Peyer's patch (tissue), 4 donors: ENCODE measurements at regions not wholly inside any gene's neighbourhood (a gene's known extent, or its start where the extent isn't known, plus 50 kb on each side); places are given as distances from the start of the nearest gene placed in this dataset.

Source experiments
- DNase-seq, 3 donors: peaks; one replicate each; pipeline ENCODE4 v3.0.0-alpha.2; 2017 to 2019
- H3K27ac ChIP-seq, 4 donors: fragments of 200-600 bp; sonication (generic); one replicate each; pipeline ENCODE4 v1.5.1; 2016 to 2019
- H3K27me3 ChIP-seq, 2 donors: fragments of 200-600 bp; sonication (generic); one replicate each; pipeline ENCODE4 v1.5.1; 2019
- H3K36me3 ChIP-seq, 3 donors: fragments of 200-600 bp; sonication (generic); one replicate each; pipeline ENCODE4 v1.5.1; 2016 to 2019
- H3K4me1 ChIP-seq, 4 donors: fragments of 200-600 bp; sonication (generic); one replicate each; pipeline ENCODE4 v1.5.1; 2016 to 2019
- H3K4me3 ChIP-seq, 4 donors: fragments of 200-600 bp; sonication (generic); 1 replicate in 3 of 4; 2 replicates in 1 of 4; pipeline ENCODE4 v1.5.1; 2016 to 2019; ENCODE audit warnings: mild to moderate bottlenecking in 1 of 4
- H3K9me3 ChIP-seq, 4 donors: fragments of 200-600 bp; sonication (generic); one replicate each; pipeline ENCODE4 v1.5.1; 2016 to 2019; ENCODE audit warnings: mild to moderate bottlenecking in 1 of 4
- CTCF ChIP-seq, 6 experiments: fragments of 450-650 bp in 4 of 6; fragments of 200-600 bp in 2 of 6; sonication (generic) in 1 of 6; IDR thresholded peaks; one replicate each; pipeline ENCODE4 v1.5.1; 2017 to 2019; ENCODE audit warnings: antibody characterized with exemption in 6 of 6, mild to moderate bottlenecking in 3 of 6, moderate library complexity in 1 of 6
- POLR2A ChIP-seq, 2 donors: fragments of 450-650 bp; IDR thresholded peaks; one replicate each; pipeline ENCODE4 v1.5.1; 2017; ENCODE audit warnings: antibody characterized with exemption in 2 of 2, mild to moderate bottlenecking in 2 of 2, moderate library complexity in 2 of 2

- H3K27ac ChIP-seq: no peak overlapping the region
- TF ChIP-seq POLR2A (IDR thresholded peaks at IDR 0.05): no peak
- no peak for TF ChIP-seq CTCF (IDR thresholded peaks at IDR 0.05)
- no peak for DNase-seq
- H3K9me3 ChIP-seq: no peaks in the 10 kb centered on the region
- no peaks in the 10 kb centered on the region for H3K4me1 ChIP-seq
- H3K36me3 ChIP-seq: no peaks in the 10 kb centered on the region
- no peak overlapping the region for H3K4me3 ChIP-seq
- no peaks in the 10 kb centered on the region for H3K27me3 ChIP-seq
Measured at GRCh38 chr11:127115844-127116243, 115.3 kb upstream of the KIRREL3 start.

GRCh38 chr11:127114035-127114434 is 113.5 kb upstream of the KIRREL3 start:
- Histone ChIP-seq H3K9me3 (no peaks in the 10 kb centered on the region), H3K27ac (no peak overlapping the region), H3K4me3 (no peak overlapping the region), H3K27me3 (no peaks in the 10 kb centered on the region), H3K4me1 (no peaks in the 10 kb centered on the region), H3K36me3 (no peaks in the 10 kb centered on the region)
- no peak for TF ChIP-seq POLR2A (IDR thresholded peaks at IDR 0.05)
- no peak for TF ChIP-seq CTCF (IDR thresholded peaks at IDR 0.05)
- DNase-seq: no peak

GRCh38 chr11:127110542-127110941 is 110.0 kb upstream of the KIRREL3 start:
- DNase-seq: no peak
- no peak overlapping the region for H3K27ac ChIP-seq

GRCh38 chr11:127109796-127110480 is 109.4 kb upstream of the KIRREL3 start:
- Histone ChIP-seq H3K27ac (no peak overlapping the region), H3K9me3 (no peaks in the 10 kb centered on the region), H3K4me3 (no peak overlapping the region), H3K36me3 (no peaks in the 10 kb centered on the region), H3K27me3 (no peaks in the 10 kb centered on the region), H3K4me1 (no peaks in the 10 kb centered on the region)
- DNase-seq: no peak
- TF ChIP-seq CTCF (IDR thresholded peaks at IDR 0.05) (no peak), POLR2A (IDR thresholded peaks at IDR 0.05) (no peak)

More at GRCh38 chr11:127110542-127110941, 110.0 kb upstream of the KIRREL3 start:
- Histone ChIP-seq H3K36me3 (no peaks in the 10 kb centered on the region), H3K27me3 (no peaks in the 10 kb centered on the region), H3K4me1 (no peaks in the 10 kb centered on the region), H3K9me3 (no peaks in the 10 kb centered on the region), H3K4me3 (no peak overlapping the region)
- TF ChIP-seq CTCF (IDR thresholded peaks at IDR 0.05) (no peak), POLR2A (IDR thresholded peaks at IDR 0.05) (no peak)

GRCh38 chr11:127108838-127109237 is 108.3 kb upstream of the KIRREL3 start:
- Histone ChIP-seq H3K4me3 (no peak overlapping the region), H3K27me3 (no peaks in the 10 kb centered on the region), H3K36me3 (no peaks in the 10 kb centered on the region), H3K4me1 (peaks cover 0 to 5% (median 0%) of the 10 kb centered on the region in 4 donors), H3K27ac (no peak overlapping the region), H3K9me3 (no peaks in the 10 kb centered on the region)
- no peak for DNase-seq
- TF ChIP-seq CTCF (IDR thresholded peaks at IDR 0.05) (no peak), POLR2A (IDR thresholded peaks at IDR 0.05) (no peak)
